ENCODE measurements at regions not wholly inside any gene's neighbourhood (a gene's known extent, or its start where the extent isn't known, plus 50 kb on each side); places are given as distances from the start of the nearest gene placed in this dataset.

GRCh38 chr7:9846902-9847301 is 1126.8 kb upstream of the PHF14 start:
- intact Hi-C loops (cut with micrococcal nuclease) (no loop called here), in situ Hi-C loops (cut with MboI; ENCODE audit: low sequenced_read_pairs) (no loop called here), dilution Hi-C loops (cut with HindIII; ENCODE audit: low sequenced_read_pairs, unreplicated experiment) (no loop called here)
- Histone ChIP-seq H3K36me3 (ENCODE audit: control insufficient read depth, insufficient read depth, low read length) (no peaks in the 10 kb centered on the region), H3K27me3 (ENCODE audit: control insufficient read depth, insufficient read depth, low read length) (no peaks in the 10 kb centered on the region), H3K4me3 (ENCODE audit: insufficient read depth, low read depth, low read length) (no peak overlapping the region), H3K14ac (replicated peaks; ENCODE audit: low read depth, low read length) (no peak overlapping the region), H4K20me1 (ENCODE audit: insufficient read depth, low read length) (no peaks in the 10 kb centered on the region), H2AK9ac (replicated peaks; ENCODE audit: low read depth, low read length, poor library complexity) (no peak overlapping the region), H2BK5ac (ENCODE audit: low read depth, low read length, poor library complexity, severe bottlenecking) (no peak overlapping the region), H3K9me1 (ENCODE audit: insufficient read depth, low read length) (no peaks in the 10 kb centered on the region), H2BK15ac (ENCODE audit: low read depth, low read length) (no peak overlapping the region), H2BK120ac (ENCODE audit: low read depth, low read length) (no peak overlapping the region), H3K9ac (ENCODE audit: low read depth, low read length) (no peak overlapping the region), H3K9me3 (ENCODE audit: control insufficient read depth, insufficient read depth, low read length) (peaks cover 10% of the 10 kb centered on the region), H3K4ac (ENCODE audit: low read depth, low read length) (no peak overlapping the region), H3K23ac (ENCODE audit: low read depth, low read length) (no peak overlapping the region), H4K91ac (ENCODE audit: insufficient read depth, low read depth, low read length) (no peak overlapping the region), H3K56ac (ENCODE audit: extremely low read depth, insufficient read depth, low read length) (no peak overlapping the region), H3K79me1 (ENCODE audit: low read depth in 1 of 2, low read length in 2 of 2) (no peaks in the 10 kb centered on the region), H3K4me1 (ENCODE audit: control insufficient read depth, insufficient read depth, low read length) (no peaks in the 10 kb centered on the region), H4K5ac (ENCODE audit: low read depth, low read length) (no peak overlapping the region), H3K27ac (ENCODE audit: insufficient read depth, low read length) (no peak overlapping the region), H2BK20ac (ENCODE audit: low read depth, low read length) (no peak overlapping the region), H2AK5ac (ENCODE audit: low read depth, low read length) (no peak overlapping the region), H3K18ac (ENCODE audit: low read depth, low read length) (no peak overlapping the region), H4K8ac (ENCODE audit: low read depth in 2 of 2, low read length in 2 of 2) (no peak overlapping the region), H3K4me2 (ENCODE audit: low read depth, low read length) (no peak overlapping the region), H2AFZ (replicated peaks; ENCODE audit: low read length, poor library complexity) (no peak overlapping the region)
- POLR2A ChIA-PET (ENCODE audit: unreplicated experiment) = no interaction called here
- TF ChIP-seq CEBPB (IDR thresholded peaks at IDR 0.05; ENCODE audit: low read depth, low read length) (no peak), MAFK (IDR thresholded peaks at IDR 0.05; ENCODE audit: low read depth, low read length) (peak; percentile 90)
- CTCF ChIA-PET = no interaction called here
- no peak for DNase-seq
- BruUV-seq (replicated peaks) = no TSS peak
- no peak for ATAC-seq (ENCODE audit: low read depth)
- WGBS, 2 experiments (ENCODE audit: extremely low coverage in 2 of 2, insufficient read length in 1 of 2) = no CpG with 5 or more reads among the region's 3 CpGs

All from IMR-90 (cell line).